ENCODE measurements at regions not wholly inside any gene's neighbourhood (a gene's known extent, or its start where the extent isn't known, plus 50 kb on each side); places are given as distances from the start of the nearest gene placed in this dataset.

DNA sequence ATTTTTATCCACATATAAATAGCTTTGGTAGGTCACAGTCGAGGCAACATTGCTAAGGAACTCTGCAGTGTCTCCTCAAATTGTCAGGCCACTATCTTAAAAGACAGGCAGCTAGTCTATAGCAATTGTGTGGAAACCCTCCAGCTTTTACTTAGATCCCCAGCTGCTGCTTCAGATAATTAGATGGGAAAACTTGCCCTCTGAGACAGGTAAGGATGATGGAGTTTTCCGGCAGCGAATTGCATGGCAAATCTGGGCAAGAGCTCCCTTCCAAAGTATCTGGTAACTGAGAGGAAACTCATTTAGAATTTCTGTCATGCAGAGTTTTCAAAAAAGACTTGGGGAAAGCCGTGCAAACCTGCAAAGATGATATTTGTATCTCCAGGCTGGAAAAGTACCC is 886.2 kb downstream of the UQCRFS1 start:
- intact Hi-C loops (cut with DNase I): no loop called here
- no peaks in the 10 kb centered on the region for H3K36me3 ChIP-seq
- no peaks in the 10 kb centered on the region for H3K9me3 ChIP-seq
- no peak for DNase-seq
- no peak overlapping the region for H3K27ac ChIP-seq
- no peak for ATAC-seq
- no peaks in the 10 kb centered on the region for H3K4me1 ChIP-seq
- TF ChIP-seq, protein P1, sequence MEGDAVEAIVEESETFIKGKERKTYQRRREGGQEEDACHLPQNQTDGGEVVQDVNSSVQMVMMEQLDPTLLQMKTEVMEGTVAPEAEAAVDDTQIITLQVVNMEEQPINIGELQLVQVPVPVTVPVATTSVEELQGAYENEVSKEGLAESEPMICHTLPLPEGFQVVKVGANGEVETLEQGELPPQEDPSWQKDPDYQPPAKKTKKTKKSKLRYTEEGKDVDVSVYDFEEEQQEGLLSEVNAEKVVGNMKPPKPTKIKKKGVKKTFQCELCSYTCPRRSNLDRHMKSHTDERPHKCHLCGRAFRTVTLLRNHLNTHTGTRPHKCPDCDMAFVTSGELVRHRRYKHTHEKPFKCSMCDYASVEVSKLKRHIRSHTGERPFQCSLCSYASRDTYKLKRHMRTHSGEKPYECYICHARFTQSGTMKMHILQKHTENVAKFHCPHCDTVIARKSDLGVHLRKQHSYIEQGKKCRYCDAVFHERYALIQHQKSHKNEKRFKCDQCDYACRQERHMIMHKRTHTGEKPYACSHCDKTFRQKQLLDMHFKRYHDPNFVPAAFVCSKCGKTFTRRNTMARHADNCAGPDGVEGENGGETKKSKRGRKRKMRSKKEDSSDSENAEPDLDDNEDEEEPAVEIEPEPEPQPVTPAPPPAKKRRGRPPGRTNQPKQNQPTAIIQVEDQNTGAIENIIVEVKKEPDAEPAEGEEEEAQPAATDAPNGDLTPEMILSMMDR (IDR thresholded peaks at IDR 0.05): no peak
- no peak overlapping the region for H3K4me3 ChIP-seq
- no peaks in the 10 kb centered on the region for H3K27me3 ChIP-seq

DNA sequence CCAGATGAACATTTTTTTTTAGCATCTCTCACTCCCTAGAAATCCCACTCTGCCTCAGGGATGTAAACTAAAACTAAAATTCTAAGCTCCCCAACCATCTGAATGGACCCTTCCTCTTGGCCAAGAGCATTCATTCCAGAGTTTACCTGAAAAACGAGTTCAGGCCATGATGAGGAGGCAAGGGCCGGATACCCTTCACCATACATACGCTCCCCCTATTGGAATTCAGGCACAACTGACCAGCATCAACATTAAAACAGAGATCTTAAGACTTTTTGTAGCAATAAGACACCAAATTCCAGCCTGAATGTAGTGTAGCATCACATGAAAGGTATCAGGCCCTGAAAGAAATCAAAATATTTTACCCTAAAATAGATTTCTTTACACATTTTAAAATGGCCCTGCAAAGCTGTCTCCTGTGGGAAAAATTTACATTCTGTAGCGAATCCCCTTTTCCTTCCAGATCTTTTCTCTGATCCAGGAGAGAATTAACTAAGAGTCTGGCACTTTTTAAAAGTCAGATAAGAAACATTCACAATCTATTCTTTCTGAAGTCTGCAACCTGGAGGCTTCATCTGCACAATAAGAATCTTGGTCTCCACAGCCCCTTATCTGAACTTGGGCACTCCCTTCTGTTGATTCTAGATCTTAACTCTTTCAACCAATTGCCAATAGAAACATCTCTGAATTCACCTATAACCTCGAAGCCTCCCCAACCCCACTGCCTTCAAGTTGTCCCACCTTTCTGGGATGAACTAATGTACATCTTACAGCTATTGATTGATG is 888.5 kb downstream of the UQCRFS1 start:
- no peaks in the 10 kb centered on the region for H3K36me3 ChIP-seq
- ATAC-seq (no peak), DNase-seq (no peak)
- H3K27ac ChIP-seq: no peak overlapping the region
- no peaks in the 10 kb centered on the region for H3K9me3 ChIP-seq
- intact Hi-C loops (cut with DNase I): no loop called here
- no peaks in the 10 kb centered on the region for H3K27me3 ChIP-seq
- TF ChIP-seq, protein P1 (IDR thresholded peaks at IDR 0.05): no peak
- H3K4me3 ChIP-seq: no peak overlapping the region
- H3K4me1 ChIP-seq: no peaks in the 10 kb centered on the region

DNA sequence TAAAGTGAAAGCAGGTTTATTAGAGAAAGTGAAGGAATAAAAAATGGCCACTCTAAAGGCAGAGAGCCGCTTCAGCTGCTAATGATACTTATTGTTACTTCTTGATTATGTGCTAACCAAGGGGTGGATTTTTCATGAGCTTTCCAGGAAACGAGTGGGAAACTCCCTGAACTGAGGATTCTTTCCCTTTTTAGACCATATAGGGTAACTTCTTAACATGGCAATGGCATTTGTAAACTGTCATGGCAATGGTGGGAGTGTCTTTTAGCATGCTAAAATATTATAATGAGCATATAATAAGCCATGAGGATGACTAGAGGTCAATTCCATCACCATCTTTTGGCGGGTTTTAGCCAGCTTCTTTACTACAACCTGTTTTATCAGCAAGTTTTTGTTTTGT is 890.0 kb downstream of the UQCRFS1 start:
- ATAC-seq: no peak
- intact Hi-C loops (cut with DNase I): no loop called here
- no peaks in the 10 kb centered on the region for H3K36me3 ChIP-seq
- H3K4me3 ChIP-seq: no peak overlapping the region
- no peaks in the 10 kb centered on the region for H3K4me1 ChIP-seq
- TF ChIP-seq, protein P1 (IDR thresholded peaks at IDR 0.05): no peak
- H3K27ac ChIP-seq: no peak overlapping the region
- H3K9me3 ChIP-seq: no peaks in the 10 kb centered on the region
- no peaks in the 10 kb centered on the region for H3K27me3 ChIP-seq
- DNase-seq: no peak

DNA sequence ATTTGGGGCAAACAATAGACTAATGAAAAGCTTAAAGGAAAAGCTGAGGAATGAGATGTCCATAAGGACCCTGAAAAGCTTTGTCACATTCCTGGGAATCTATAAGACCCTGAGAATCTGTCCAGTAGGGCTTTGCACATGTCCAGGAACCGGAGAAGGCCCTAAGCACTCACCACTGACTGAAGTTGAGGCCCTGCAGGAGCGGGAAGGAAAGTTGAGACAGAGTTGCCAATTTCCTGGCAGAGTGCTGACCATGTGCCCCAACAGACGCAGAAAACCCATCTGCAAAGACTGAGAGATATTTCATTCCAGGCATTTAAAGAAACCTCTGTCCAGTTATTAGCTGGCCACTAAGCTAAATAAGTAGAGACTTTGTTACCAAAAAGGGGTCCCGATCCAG is 890.5 kb downstream of the UQCRFS1 start:
- no peaks in the 10 kb centered on the region for H3K27me3 ChIP-seq
- DNase-seq (no peak), ATAC-seq (no peak)
- no peaks in the 10 kb centered on the region for H3K36me3 ChIP-seq
- H3K27ac ChIP-seq: no peak overlapping the region
- TF ChIP-seq, protein P1 (IDR thresholded peaks at IDR 0.05): no peak
- H3K4me3 ChIP-seq: no peak overlapping the region
- H3K4me1 ChIP-seq: no peaks in the 10 kb centered on the region
- H3K9me3 ChIP-seq: no peaks in the 10 kb centered on the region
- intact Hi-C loops (cut with DNase I): no loop called here

DNA sequence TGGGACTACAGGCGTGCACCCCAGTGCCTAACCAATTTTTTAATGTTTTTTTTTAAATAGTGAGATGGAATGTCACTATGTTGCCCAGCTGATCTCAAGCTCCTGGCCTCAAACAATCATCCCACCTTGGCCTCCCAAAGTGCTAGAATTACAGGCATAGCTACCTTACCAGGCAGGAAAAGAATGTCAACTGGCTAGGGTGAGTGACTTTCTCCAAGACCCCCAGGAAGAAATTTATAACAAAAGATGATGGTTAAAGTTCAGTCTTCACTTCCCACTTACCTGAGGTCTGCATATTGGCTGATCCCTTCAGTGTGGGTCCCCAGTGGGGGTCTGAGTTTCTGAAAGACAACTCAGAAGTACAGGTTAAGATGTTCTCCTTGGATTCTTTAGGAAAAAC is 893.0 kb downstream of the UQCRFS1 start:
- no peaks in the 10 kb centered on the region for H3K27me3 ChIP-seq
- H3K4me3 ChIP-seq: no peak overlapping the region
- no peaks in the 10 kb centered on the region for H3K4me1 ChIP-seq
- no peak for DNase-seq
- H3K27ac ChIP-seq: no peak overlapping the region
- no peaks in the 10 kb centered on the region for H3K9me3 ChIP-seq
- TF ChIP-seq, protein P1 (IDR thresholded peaks at IDR 0.05): no peak
- intact Hi-C loops (cut with DNase I): no loop called here
- no peaks in the 10 kb centered on the region for H3K36me3 ChIP-seq
- no peak for ATAC-seq

DNA sequence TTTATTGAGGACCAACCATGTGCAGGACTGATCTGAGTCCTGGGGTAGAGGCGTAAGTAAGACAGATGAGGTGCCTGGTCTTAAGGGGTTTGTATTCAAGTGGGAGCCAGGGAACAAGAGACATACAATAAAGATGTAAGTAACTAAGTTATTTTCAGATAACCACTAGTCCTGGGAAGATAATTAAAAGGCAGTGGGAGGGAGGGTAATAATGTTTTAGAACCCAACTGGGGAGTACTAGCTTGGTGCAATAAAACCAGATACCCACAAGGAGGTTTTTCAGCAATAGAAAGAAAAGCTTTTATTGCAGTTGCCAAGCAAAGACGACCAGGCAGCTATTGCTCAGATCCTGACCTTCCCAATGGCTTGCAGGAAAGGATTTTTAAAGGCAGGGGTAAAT is 893.7 kb downstream of the UQCRFS1 start:
- intact Hi-C loops (cut with DNase I): no loop called here
- Histone ChIP-seq H3K27me3 (no peaks in the 10 kb centered on the region), H3K4me3 (no peak overlapping the region), H3K36me3 (no peaks in the 10 kb centered on the region), H3K9me3 (no peaks in the 10 kb centered on the region), H3K27ac (no peak overlapping the region), H3K4me1 (no peaks in the 10 kb centered on the region)
- ATAC-seq: no peak
- TF ChIP-seq, protein P1 (IDR thresholded peaks at IDR 0.05): no peak
- no peak for DNase-seq

Data from upper lobe of right lung (tissue), 1 donor.